AG04449 (cell line): ENCODE measurements at regions not wholly inside any gene's neighbourhood (a gene's known extent, or its start where the extent isn't known, plus 50 kb on each side); places are given as distances from the start of the nearest gene placed in this dataset.

Experiments used
- CTCF ChIA-PET: fragments of 350-600 bp; formaldehyde crosslinking; extraction: SDS; loops from one replicate; lab custom pipeline; 2021; ENCODE audit warnings: antibody characterized with exemption; lab: Yijun Ruan, JAX
- POLR2A ChIA-PET: fragments of 400-600, 350-600 bp; formaldehyde crosslinking; extraction: SDS; loops from one replicate; lab custom pipeline; 2020; ENCODE audit warnings: antibody characterized with exemption, inconsistent platforms; lab: Yijun Ruan, JAX
- DNase-seq: peaks from one replicate; pipeline ENCODE4 v3.0.0-alpha.2; 2010; ENCODE audit warnings: low read depth, low spot score
- H3K4me3 ChIP-seq: 2 replicates; pipeline ENCODE4 v1.5.1; 2011; ENCODE audit warnings: low read depth, mild to moderate bottlenecking, control low read depth, low read length
- TF ChIP-seq, protein P1 (sequence below): IDR thresholded peaks from one replicate; pipeline ENCODE4 v1.5.1; 2011; ENCODE audit warnings: mild to moderate bottlenecking, moderate library complexity, low read length, control low read depth, inconsistent platforms; ENCODE audit not compliant: insufficient read depth; ENCODE audit errors: missing control alignments

GRCh38 chr13:109657395-109657794, 129.0 kb downstream of the IRS2 start:
- H3K4me3 ChIP-seq, result no peak overlapping the region
- ChIA-PET CTCF (no interaction called here), POLR2A (no interaction called here)
- no peak for DNase-seq
- TF ChIP-seq, protein P1, sequence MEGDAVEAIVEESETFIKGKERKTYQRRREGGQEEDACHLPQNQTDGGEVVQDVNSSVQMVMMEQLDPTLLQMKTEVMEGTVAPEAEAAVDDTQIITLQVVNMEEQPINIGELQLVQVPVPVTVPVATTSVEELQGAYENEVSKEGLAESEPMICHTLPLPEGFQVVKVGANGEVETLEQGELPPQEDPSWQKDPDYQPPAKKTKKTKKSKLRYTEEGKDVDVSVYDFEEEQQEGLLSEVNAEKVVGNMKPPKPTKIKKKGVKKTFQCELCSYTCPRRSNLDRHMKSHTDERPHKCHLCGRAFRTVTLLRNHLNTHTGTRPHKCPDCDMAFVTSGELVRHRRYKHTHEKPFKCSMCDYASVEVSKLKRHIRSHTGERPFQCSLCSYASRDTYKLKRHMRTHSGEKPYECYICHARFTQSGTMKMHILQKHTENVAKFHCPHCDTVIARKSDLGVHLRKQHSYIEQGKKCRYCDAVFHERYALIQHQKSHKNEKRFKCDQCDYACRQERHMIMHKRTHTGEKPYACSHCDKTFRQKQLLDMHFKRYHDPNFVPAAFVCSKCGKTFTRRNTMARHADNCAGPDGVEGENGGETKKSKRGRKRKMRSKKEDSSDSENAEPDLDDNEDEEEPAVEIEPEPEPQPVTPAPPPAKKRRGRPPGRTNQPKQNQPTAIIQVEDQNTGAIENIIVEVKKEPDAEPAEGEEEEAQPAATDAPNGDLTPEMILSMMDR, result no peak

DNA sequence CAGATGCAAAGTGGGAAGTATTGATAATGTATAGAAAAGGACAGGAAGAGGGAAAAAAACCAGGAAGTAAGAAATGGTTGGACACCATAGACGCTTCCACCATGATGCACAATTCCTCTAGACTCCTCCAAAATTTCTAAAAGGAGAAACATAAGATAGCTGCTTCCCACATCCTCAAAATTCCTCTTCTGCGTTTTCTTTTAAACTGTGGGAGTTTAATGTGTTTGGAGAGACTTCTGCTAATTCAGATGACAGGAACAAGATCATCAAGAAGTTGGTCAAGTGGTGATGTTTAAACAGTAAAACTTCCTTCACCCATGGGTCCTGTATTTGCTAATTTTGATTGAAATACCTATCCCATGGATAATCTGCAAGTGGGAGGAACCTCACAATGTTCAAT, 130.2 kb downstream of the IRS2 start:
- DNase-seq, result no peak
- TF ChIP-seq, protein P1, result no peak
- ChIA-PET POLR2A (interaction anchor here (0.6 kb wide), 1 partner anchor 29 kb away, joined by 4 read pairs; no protein-coding TSS in a partner anchor), CTCF (no interaction called here)
- H3K4me3 ChIP-seq, result no peak overlapping the region

GRCh38 chr13:109655611-109656010, 130.8 kb downstream of the IRS2 start:
- TF ChIP-seq, protein P1, result no peak
- CTCF ChIA-PET, result no interaction called here
- POLR2A ChIA-PET, result no interaction called here

GRCh38 chr13:109655206-109655600, 131.2 kb downstream of the IRS2 start:
- POLR2A ChIA-PET, result no interaction called here
- TF ChIP-seq, protein P1, result no peak
- DNase-seq, result no peak
- no peak overlapping the region for H3K4me3 ChIP-seq
- CTCF ChIA-PET, result no interaction called here

More at GRCh38 chr13:109655611-109656010, 130.8 kb downstream of the IRS2 start:
- H3K4me3 ChIP-seq, result no peak overlapping the region
- DNase-seq, result no peak

- TF ChIP-seq, protein P1, result no peak
- DNase-seq, result no peak
- CTCF ChIA-PET, result interaction anchor here (1.8 kb wide), 1 partner anchor 27 kb away, joined by 4 read pairs; no protein-coding TSS in a partner anchor
- POLR2A ChIA-PET, result no interaction called here
- no peak overlapping the region for H3K4me3 ChIP-seq
Observed at GRCh38 chr13:109654341-109655205, 131.8 kb downstream of the IRS2 start.

- POLR2A ChIA-PET, result no interaction called here
- H3K4me3 ChIP-seq, result no peak overlapping the region
- CTCF ChIA-PET, result interaction anchor here (0.8 kb wide), 1 partner anchor 104 kb away, joined by 3 read pairs; no protein-coding TSS in a partner anchor
- TF ChIP-seq, protein P1, result no peak
- DNase-seq, result no peak
Observed at GRCh38 chr13:109652531-109652930, 133.9 kb downstream of the IRS2 start.
